ENCODE measurements at regions not wholly inside any gene's neighbourhood (a gene's known extent, or its start where the extent isn't known, plus 50 kb on each side); places are given as distances from the start of the nearest gene placed in this dataset.
A peak's percentile ranks its signal among the peaks of the same experiment; 100 is the strongest.

DNA sequence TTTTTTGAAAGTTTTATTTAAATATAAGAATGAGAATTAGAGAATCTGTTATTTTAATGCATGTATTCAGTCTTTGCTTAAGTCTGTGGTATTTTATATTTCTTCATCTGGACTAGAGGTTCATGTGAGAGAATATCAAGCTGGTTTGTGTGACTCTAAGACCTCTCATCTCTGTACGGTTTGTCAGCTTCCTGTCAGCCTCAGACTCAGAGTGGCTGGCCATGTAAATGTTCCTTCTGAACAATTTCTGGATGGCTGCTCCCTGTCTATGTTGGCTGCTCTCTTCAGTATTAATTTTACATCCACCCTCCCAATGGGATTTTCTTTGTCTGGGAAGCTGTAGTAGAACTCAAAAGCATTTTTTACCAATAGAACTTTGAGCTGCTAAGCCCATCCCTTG is 225.3 kb upstream of the THUMPD2 start:
- DNase-seq (no peak), ATAC-seq (peak in 1 of 4 donors; percentile 28)
- 24 to 51% (median 27%) methylated on average over 1 of the region's 1 CpG for WGBS, 4 donors
- Histone ChIP-seq H3K27me3 (no peaks in the 10 kb centered on the region), H3K36me3 (no peaks in the 10 kb centered on the region), H3K4me1 (peaks cover 0 to 6% (median 0%) of the 10 kb centered on the region in 12 donors), H3K27ac (no peak overlapping the region), H3K4me3 (no peak overlapping the region), H3K9me3 (no peaks in the 10 kb centered on the region)
- no peak for TF ChIP-seq POLR2A (IDR thresholded peaks at IDR 0.05)
- TF ChIP-seq, protein P1, sequence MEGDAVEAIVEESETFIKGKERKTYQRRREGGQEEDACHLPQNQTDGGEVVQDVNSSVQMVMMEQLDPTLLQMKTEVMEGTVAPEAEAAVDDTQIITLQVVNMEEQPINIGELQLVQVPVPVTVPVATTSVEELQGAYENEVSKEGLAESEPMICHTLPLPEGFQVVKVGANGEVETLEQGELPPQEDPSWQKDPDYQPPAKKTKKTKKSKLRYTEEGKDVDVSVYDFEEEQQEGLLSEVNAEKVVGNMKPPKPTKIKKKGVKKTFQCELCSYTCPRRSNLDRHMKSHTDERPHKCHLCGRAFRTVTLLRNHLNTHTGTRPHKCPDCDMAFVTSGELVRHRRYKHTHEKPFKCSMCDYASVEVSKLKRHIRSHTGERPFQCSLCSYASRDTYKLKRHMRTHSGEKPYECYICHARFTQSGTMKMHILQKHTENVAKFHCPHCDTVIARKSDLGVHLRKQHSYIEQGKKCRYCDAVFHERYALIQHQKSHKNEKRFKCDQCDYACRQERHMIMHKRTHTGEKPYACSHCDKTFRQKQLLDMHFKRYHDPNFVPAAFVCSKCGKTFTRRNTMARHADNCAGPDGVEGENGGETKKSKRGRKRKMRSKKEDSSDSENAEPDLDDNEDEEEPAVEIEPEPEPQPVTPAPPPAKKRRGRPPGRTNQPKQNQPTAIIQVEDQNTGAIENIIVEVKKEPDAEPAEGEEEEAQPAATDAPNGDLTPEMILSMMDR (IDR thresholded peaks at IDR 0.05): no peak
- intact Hi-C loops (cut with DNase I): no loop called here

DNA sequence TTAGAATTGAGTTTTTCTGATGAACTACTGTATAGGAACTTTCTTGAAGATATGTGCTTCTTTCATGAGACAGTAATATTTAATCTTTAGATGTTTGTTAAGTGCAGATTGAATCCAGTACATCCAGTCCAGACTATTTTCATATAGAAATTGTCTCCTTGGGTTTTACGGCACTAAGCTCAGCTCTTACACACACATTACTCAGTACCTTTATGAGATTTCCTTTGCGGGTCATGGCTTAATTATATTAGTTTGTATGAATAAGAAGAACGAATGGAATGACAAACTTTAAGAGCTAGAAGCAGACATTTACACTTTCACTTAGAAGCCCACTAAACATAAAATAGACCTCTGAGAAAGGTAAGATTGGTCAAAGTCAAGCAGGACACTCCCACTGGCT is 223.3 kb upstream of the THUMPD2 start:
- Histone ChIP-seq H3K27me3 (no peaks in the 10 kb centered on the region), H3K27ac (no peak overlapping the region), H3K4me1 (peaks cover 0 to 6% (median 0%) of the 10 kb centered on the region in 12 donors), H3K4me3 (no peak overlapping the region), H3K36me3 (no peaks in the 10 kb centered on the region), H3K9me3 (no peaks in the 10 kb centered on the region)
- TF ChIP-seq, protein P1 (IDR thresholded peaks at IDR 0.05): no peak
- TF ChIP-seq POLR2A (IDR thresholded peaks at IDR 0.05): no peak
- intact Hi-C loops (cut with DNase I): no loop called here
- ATAC-seq (no peak), DNase-seq (no peak)
- 91 to 96% (median 93%) methylated on average over 3 of the region's 3 CpGs for WGBS, 4 donors

- intact Hi-C loops (cut with DNase I): no loop called here
- WGBS, 4 donors: 84 to 90% (median 87%) methylated on average over 4 of the region's 4 CpGs
- TF ChIP-seq POLR2A (IDR thresholded peaks at IDR 0.05): no peak
- TF ChIP-seq, protein P1 (IDR thresholded peaks at IDR 0.05): no peak
These were observed 220.8 kb upstream of the THUMPD2 start for GRCh38 chr2:39999864-40000263.

GRCh38 chr2:39998617-39999016 is 219.6 kb upstream of the THUMPD2 start:
- TF ChIP-seq POLR2A (IDR thresholded peaks at IDR 0.05): no peak
- TF ChIP-seq, protein P1 (IDR thresholded peaks at IDR 0.05): no peak
- Histone ChIP-seq H3K4me3 (no peak overlapping the region), H3K27ac (no peak overlapping the region), H3K4me1 (no peaks in the 10 kb centered on the region), H3K36me3 (no peaks in the 10 kb centered on the region), H3K27me3 (no peaks in the 10 kb centered on the region), H3K9me3 (no peaks in the 10 kb centered on the region)
- no peak for ATAC-seq
- intact Hi-C loops (cut with DNase I): no loop called here
- 86 to 98% (median 90%) methylated on average over 2 of the region's 2 CpGs for WGBS, 4 donors
- no peak for DNase-seq

More at GRCh38 chr2:39999864-40000263, 220.8 kb upstream of the THUMPD2 start:
- H3K36me3 ChIP-seq: no peaks in the 10 kb centered on the region
- no peak overlapping the region for H3K27ac ChIP-seq
- H3K9me3 ChIP-seq: no peaks in the 10 kb centered on the region
- peaks cover 0 to 6% (median 0%) of the 10 kb centered on the region in 12 donors for H3K4me1 ChIP-seq
- no peaks in the 10 kb centered on the region for H3K27me3 ChIP-seq
- no peak for DNase-seq
- ATAC-seq: no peak
- no peak overlapping the region for H3K4me3 ChIP-seq
